Cardiac fibroblast (primary cell): ENCODE measurements at regions not wholly inside any gene's neighbourhood (a gene's known extent, or its start where the extent isn't known, plus 50 kb on each side); places are given as distances from the start of the nearest gene placed in this dataset.
"Not testable (repeated sequence)": the region's sequence is repeated elsewhere in the genome, so short reads cannot be mapped to it uniquely, and the experiment has no call there.

Experiments
- DNase-seq, 2 donors: peaks; one replicate each; pipeline versions ENCODE4 v3.0.0 to v3.0.0-alpha.2; 2010; ENCODE audit warnings: low read depth in 2 of 2
- H3K4me3 ChIP-seq, 2 donors: replicated peaks in 1 of 2; 1 replicate in 1 of 2; 2 replicates in 1 of 2; pipeline ENCODE4 v1.5.1; 2011; ENCODE audit warnings: low read depth in 2 of 2, low read length in 2 of 2, mild to moderate bottlenecking in 2 of 2, moderate library complexity in 1 of 2
- TF ChIP-seq, protein P1 (sequence below): IDR thresholded peaks from one replicate; pipeline ENCODE4 v1.5.1; 2011; ENCODE audit warnings: low read depth, mild to moderate bottlenecking, low read length, inconsistent platforms

- TF ChIP-seq, protein P1, sequence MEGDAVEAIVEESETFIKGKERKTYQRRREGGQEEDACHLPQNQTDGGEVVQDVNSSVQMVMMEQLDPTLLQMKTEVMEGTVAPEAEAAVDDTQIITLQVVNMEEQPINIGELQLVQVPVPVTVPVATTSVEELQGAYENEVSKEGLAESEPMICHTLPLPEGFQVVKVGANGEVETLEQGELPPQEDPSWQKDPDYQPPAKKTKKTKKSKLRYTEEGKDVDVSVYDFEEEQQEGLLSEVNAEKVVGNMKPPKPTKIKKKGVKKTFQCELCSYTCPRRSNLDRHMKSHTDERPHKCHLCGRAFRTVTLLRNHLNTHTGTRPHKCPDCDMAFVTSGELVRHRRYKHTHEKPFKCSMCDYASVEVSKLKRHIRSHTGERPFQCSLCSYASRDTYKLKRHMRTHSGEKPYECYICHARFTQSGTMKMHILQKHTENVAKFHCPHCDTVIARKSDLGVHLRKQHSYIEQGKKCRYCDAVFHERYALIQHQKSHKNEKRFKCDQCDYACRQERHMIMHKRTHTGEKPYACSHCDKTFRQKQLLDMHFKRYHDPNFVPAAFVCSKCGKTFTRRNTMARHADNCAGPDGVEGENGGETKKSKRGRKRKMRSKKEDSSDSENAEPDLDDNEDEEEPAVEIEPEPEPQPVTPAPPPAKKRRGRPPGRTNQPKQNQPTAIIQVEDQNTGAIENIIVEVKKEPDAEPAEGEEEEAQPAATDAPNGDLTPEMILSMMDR: no peak
- H3K4me3 ChIP-seq: no peak overlapping the region
- no peak for DNase-seq
Observed at GRCh38 chr10:25744574-25744973, 189.5 kb upstream of the MYO3A start.

- H3K4me3 ChIP-seq: no peak overlapping the region
- TF ChIP-seq, protein P1: no peak
- DNase-seq: no peak
Observed at GRCh38 chr10:25745976-25746375, 188.1 kb upstream of the MYO3A start.

DNA sequence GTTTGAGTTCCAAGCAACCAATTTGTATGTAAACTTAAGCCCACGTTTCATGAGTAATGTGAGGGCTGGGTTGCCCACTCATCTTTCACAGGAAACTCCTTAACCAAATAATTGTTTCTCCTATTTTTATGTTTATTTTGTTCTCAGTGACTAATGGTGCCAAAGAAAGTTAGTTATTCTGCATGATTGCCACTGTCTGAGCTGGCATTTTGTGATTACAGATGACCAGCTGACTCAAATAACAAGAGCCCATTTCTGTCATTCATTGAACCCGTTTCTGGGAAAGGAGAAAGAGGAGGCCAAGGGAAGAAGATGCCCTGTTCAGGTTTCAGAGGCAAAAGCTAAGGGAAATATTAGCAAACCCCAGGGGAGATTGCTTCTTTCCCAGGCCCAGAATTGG lies 186.9 kb upstream of the MYO3A start:
- DNase-seq: peak in 1 of 2 donors; percentile 10
- TF ChIP-seq, protein P1: no peak
- no peak overlapping the region for H3K4me3 ChIP-seq

- H3K4me3 ChIP-seq: no peak overlapping the region
- TF ChIP-seq, protein P1: no peak
- no peak for DNase-seq
Observed at GRCh38 chr10:25748509-25748908, 185.5 kb upstream of the MYO3A start.

- TF ChIP-seq, protein P1: no peak
- DNase-seq: peak; percentile 62 to 64
- H3K4me3 ChIP-seq: no peak overlapping the region
Observed at GRCh38 chr10:25753776-25754175, 180.3 kb upstream of the MYO3A start.

DNA sequence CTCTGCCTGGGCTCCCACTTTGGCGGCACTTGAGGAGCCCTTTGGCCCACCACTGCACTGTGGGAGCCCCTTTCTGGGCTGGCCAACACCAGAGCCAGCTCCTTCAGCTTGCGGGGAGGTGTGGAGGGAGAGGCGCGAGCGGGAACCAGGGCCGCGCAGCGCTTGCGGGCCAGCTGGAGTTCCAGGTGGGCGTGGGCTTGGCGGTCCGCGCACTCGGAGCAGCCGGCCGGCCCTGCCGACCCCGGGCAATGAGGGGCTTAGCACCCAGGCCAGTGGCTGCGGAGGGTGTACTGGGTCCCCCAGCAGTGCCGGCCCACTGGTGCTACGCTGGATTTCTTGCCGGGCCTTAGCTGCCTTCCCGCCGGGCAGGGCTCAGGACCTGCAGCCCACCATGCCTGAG lies 178.2 kb upstream of the MYO3A start:
- H3K4me3 ChIP-seq, DNase-seq: not testable (repeated sequence)

GRCh38 chr10:25756784-25757183 lies 177.2 kb upstream of the MYO3A start:
- no peak for DNase-seq
- TF ChIP-seq, protein P1: no peak
- no peak overlapping the region for H3K4me3 ChIP-seq
